ENCODE measurements at regions not wholly inside any gene's neighbourhood (a gene's known extent, or its start where the extent isn't known, plus 50 kb on each side); places are given as distances from the start of the nearest gene placed in this dataset.

DNA sequence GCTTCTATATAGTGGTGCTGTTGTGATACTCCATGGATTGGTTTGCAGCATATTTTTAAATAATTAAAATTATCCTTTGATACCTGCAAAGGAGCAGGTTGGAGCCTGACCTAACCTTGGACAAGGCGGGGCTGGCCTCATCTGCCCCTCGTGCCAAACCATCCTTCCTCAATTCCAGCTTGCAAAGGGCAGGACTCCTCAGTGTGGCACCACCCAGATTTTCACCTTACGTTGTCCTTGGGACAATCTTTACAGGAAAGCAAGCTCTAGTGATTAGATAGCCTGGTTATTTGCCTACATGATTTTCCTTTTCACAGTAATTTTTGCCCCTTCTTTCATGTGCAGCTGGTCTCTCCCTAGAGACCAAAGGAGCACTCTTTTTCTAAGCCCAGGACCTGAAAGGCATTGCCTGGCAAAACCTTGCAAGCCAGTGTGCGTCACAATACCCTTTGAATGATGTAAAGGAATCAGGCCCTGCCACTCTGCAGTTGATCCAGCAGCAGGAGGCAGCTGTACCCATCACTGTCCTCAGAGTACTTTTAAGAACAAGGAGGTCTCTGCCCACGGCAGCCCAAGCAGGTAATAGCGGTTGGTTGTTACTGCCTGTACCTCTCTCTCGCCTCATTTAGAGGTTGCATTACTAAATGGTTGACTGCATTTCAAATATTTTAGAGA is 99.4 kb downstream of the ADSS2 start:
- no peak for DNase-seq

DNA sequence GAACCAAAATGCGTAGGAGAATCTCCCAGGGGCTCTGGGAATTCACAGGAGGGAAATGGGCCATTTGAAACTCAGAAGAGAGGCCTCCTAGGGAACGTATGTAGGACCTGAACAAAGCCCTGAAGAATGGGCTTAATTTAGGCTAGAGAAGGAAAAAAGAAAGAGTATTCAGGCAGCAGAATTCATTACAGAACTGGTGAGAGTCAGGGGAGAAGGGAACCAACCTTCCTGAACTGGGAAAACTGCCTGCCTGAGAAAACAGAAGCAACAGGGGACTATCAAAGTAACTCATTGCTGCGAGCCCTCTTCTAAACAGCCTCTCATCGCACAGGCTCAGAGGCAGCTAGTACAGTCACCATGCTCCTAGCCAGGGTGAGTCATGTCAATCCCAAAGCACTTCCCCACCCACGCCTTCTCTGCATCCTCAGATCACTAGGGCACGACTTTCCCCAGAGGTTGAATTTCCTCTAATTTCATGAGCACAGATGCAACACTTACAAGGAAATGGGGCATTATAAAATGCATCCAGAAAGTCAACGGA is 98.1 kb downstream of the ADSS2 start:
- no peak for DNase-seq

- no peak for DNase-seq
These were observed 96.9 kb downstream of the ADSS2 start for GRCh38 chr1:244354810-244355278.

GRCh38 chr1:244356376-244356775 is 95.3 kb downstream of the ADSS2 start:
- DNase-seq: no peak

Measured in NCI-H1105 treated with DMSO at 0.1 percent for 48 hours (cell line).